Liver (tissue), 8 donors: ENCODE measurements at regions not wholly inside any gene's neighbourhood (a gene's known extent, or its start where the extent isn't known, plus 50 kb on each side); places are given as distances from the start of the nearest gene placed in this dataset.

Experiments used
- DNase-seq: peaks from one replicate; pipeline ENCODE4 v3.0.0-alpha.2; 2017; ENCODE audit warnings: low spot score
- H3K27ac ChIP-seq, 2 donors: one replicate each; pipeline ENCODE4 v1.7.0; 2013; ENCODE audit warnings: inconsistent platforms in 2 of 2, low read length in 2 of 2, control low read depth in 1 of 2, low read depth in 1 of 2, mild to moderate bottlenecking in 1 of 2
- H3K27me3 ChIP-seq, 4 donors: one replicate each; pipeline versions ENCODE4 v1.6.1 to v1.7.0; 2013; ENCODE audit warnings: low read length in 3 of 4, inconsistent platforms in 1 of 4, mild to moderate bottlenecking in 1 of 4, moderate library complexity in 1 of 4; ENCODE audit not compliant: control insufficient read depth in 4 of 4, insufficient read depth in 4 of 4
- H3K36me3 ChIP-seq, 4 donors: one replicate each; pipeline versions ENCODE4 v1.6.1 to v1.7.0; 2013; ENCODE audit warnings: low read length in 3 of 4, mild to moderate bottlenecking in 3 of 4, low read depth in 1 of 4, moderate library complexity in 1 of 4; ENCODE audit not compliant: control insufficient read depth in 4 of 4, insufficient read depth in 3 of 4
- H3K4me1 ChIP-seq, 4 donors: one replicate each; pipeline versions ENCODE4 v1.6.1 to v1.7.0; 2013; ENCODE audit warnings: low read length in 3 of 4, mild to moderate bottlenecking in 3 of 4, moderate library complexity in 1 of 4; ENCODE audit not compliant: control insufficient read depth in 4 of 4, insufficient read depth in 4 of 4
- H3K4me3 ChIP-seq, 3 donors: one replicate each; pipeline versions ENCODE4 v1.6.1 to v1.7.0; 2013; ENCODE audit warnings: low read length in 3 of 3, control low read depth in 1 of 3, low read depth in 1 of 3, mild to moderate bottlenecking in 1 of 3
- H3K9ac ChIP-seq, 2 donors: one replicate each; pipeline ENCODE4 v1.7.0; 2013; ENCODE audit warnings: low read length in 2 of 2, mild to moderate bottlenecking in 2 of 2, moderate library complexity in 2 of 2, control low read depth in 1 of 2, low read depth in 1 of 2
- H3K9me3 ChIP-seq, 4 donors: one replicate each; pipeline versions ENCODE4 v1.6.1 to v1.7.0; 2013; ENCODE audit warnings: low read length in 3 of 4; ENCODE audit not compliant: control insufficient read depth in 4 of 4
- EGR1 ChIP-seq, 2 donors: IDR thresholded peaks; 2 replicates each; pipeline ENCODE4 v1.6.1; 2016 to 2018; ENCODE audit warnings: antibody characterized with exemption in 2 of 2, low read depth in 2 of 2
- FOXA1 ChIP-seq: IDR thresholded peaks from 2 replicates; pipeline ENCODE4 v1.6.1; 2016; ENCODE audit warnings: antibody characterized with exemption
- FOXA2 ChIP-seq: IDR thresholded peaks from 2 replicates; pipeline ENCODE4 v1.6.1; 2016; ENCODE audit warnings: antibody characterized with exemption
- GABPA ChIP-seq, 2 donors: IDR thresholded peaks in 1 of 2; conservative IDR thresholded peaks in 1 of 2; 2 replicates each; pipeline ENCODE4 v1.6.1; 2016; ENCODE audit warnings: antibody characterized with exemption in 2 of 2, mild to moderate bottlenecking in 1 of 2, moderate library complexity in 1 of 2
- JUND ChIP-seq, 2 donors: IDR thresholded peaks; 2 replicates each; pipeline ENCODE4 v1.6.1; 2016; ENCODE audit warnings: antibody characterized with exemption in 2 of 2
- RAD21 ChIP-seq, 2 donors: IDR thresholded peaks; 2 replicates each; pipeline ENCODE4 v1.6.1; 2016; ENCODE audit warnings: antibody characterized with exemption in 2 of 2, mild to moderate bottlenecking in 2 of 2
- RXRA ChIP-seq, 2 donors: IDR thresholded peaks; 2 replicates each; pipeline ENCODE4 v1.6.1; 2017 to 2018; ENCODE audit warnings: antibody characterized with exemption in 2 of 2, mild to moderate bottlenecking in 1 of 2
- TAF1 ChIP-seq: conservative IDR thresholded peaks from 2 replicates; pipeline ENCODE4 v1.6.1; 2016; ENCODE audit warnings: antibody characterized with exemption, mild to moderate bottlenecking
- YY1 ChIP-seq: IDR thresholded peaks from 2 replicates; pipeline ENCODE4 v1.6.1; 2016; ENCODE audit warnings: antibody characterized with exemption, mild to moderate bottlenecking
- WGBS: extraction: QIAGEN DNeasy Blood & Tissue Kit; methylation state at CpG from one replicate; pipeline ENCODE4 v1.1.7; 2013; 5-methylcytosine and 5-hydroxymethylcytosine counted together
- TF ChIP-seq, protein P1 (sequence below): IDR thresholded peaks from 2 replicates; pipeline ENCODE4 v1.6.1; 2016; ENCODE audit warnings: antibody characterized with exemption
- TF ChIP-seq, protein P2 (sequence below): IDR thresholded peaks from 2 replicates; pipeline ENCODE4 v1.6.1; 2016; ENCODE audit warnings: antibody characterized with exemption
- TF ChIP-seq, protein P3 (sequence below): fragments of 150-350 bp; IDR thresholded peaks from 2 replicates; pipeline ENCODE4 v1.5.1; 2017; ENCODE audit warnings: improper control_type of control experiment, low read depth, low read length; ENCODE audit not compliant: missing input control
- TF ChIP-seq, protein P4 (sequence below): IDR thresholded peaks from 2 replicates; pipeline ENCODE4 v1.6.1; 2016; ENCODE audit warnings: antibody characterized with exemption, mild to moderate bottlenecking
- TF ChIP-seq, protein P5 (sequence below): IDR thresholded peaks from 2 replicates; pipeline ENCODE4 v1.6.1; 2016; ENCODE audit warnings: antibody characterized with exemption
- donor health status: healthy.
- donor health status: healthy.
- donor health status: healthy.
- donor health status: healthy.
- donor health status: healthy.

DNA sequence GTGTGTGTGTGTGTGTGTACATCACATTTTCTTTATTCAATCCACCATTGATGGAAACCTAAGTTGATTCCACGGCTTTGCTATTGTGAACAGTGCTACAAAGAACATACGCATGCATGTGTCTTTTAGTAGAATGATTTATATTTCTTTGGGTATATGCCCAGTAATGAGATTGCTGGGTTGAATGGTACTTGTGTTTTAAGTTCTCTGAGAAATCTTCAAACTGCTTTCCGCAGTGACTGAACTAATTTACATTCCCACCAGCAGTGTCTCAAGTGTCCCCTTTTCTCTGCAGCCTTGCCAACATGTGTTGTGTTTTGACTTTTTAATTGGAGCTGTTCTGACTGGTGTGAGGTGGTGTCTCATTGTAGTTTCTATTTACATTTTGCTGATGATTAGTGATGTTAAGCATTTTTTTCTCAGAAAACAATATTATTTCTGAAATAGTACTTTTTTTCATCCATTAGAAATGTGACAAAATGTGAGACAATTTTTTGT, 769.7 kb downstream of the TAF11L14 start (continued):
- TF ChIP-seq, protein P1, sequence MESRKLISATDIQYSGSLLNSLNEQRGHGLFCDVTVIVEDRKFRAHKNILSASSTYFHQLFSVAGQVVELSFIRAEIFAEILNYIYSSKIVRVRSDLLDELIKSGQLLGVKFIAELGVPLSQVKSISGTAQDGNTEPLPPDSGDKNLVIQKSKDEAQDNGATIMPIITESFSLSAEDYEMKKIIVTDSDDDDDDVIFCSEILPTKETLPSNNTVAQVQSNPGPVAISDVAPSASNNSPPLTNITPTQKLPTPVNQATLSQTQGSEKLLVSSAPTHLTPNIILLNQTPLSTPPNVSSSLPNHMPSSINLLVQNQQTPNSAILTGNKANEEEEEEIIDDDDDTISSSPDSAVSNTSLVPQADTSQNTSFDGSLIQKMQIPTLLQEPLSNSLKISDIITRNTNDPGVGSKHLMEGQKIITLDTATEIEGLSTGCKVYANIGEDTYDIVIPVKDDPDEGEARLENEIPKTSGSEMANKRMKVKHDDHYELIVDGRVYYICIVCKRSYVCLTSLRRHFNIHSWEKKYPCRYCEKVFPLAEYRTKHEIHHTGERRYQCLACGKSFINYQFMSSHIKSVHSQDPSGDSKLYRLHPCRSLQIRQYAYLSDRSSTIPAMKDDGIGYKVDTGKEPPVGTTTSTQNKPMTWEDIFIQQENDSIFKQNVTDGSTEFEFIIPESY, result no peak
- TF ChIP-seq RAD21 (IDR thresholded peaks at IDR 0.05) (no peak), FOXA1 (no peak), JUND (IDR thresholded peaks at IDR 0.05) (no peak)
- TF ChIP-seq, protein P2, sequence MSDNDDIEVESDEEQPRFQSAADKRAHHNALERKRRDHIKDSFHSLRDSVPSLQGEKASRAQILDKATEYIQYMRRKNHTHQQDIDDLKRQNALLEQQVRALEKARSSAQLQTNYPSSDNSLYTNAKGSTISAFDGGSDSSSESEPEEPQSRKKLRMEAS, result no peak

DNA sequence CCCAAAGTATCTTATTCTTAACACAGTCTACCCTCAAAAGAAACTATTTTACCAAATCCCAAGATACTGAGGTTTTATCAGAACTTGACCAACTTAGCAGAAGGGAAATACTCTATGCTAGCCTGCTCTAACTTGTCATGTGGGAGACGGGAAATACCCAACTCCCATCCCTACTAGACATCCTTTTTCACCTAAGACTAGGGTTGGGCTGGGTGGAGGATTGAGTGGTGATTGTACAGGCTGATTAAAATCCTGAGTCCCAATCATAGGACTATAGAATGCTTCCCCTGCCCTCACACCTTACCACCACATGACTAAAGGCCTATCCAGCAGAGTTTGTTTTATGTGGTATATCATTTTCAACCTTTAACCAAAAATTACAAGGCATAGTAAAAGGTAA, 786.5 kb downstream of the TAF11L14 start:
- Histone ChIP-seq H3K36me3 (no peaks in the 10 kb centered on the region), H3K4me3 (no peak overlapping the region), H3K9ac (no peak overlapping the region), H3K27me3 (peaks cover 0 to 2% (median 0%) of the 10 kb centered on the region in 4 donors), H3K9me3 (no peaks in the 10 kb centered on the region), H3K27ac (no peak overlapping the region), H3K4me1 (no peaks in the 10 kb centered on the region)
- 58% methylated on average over 1 of the region's 1 CpG for WGBS
- TF ChIP-seq FOXA1, result no peak
- TF ChIP-seq, protein P3, sequence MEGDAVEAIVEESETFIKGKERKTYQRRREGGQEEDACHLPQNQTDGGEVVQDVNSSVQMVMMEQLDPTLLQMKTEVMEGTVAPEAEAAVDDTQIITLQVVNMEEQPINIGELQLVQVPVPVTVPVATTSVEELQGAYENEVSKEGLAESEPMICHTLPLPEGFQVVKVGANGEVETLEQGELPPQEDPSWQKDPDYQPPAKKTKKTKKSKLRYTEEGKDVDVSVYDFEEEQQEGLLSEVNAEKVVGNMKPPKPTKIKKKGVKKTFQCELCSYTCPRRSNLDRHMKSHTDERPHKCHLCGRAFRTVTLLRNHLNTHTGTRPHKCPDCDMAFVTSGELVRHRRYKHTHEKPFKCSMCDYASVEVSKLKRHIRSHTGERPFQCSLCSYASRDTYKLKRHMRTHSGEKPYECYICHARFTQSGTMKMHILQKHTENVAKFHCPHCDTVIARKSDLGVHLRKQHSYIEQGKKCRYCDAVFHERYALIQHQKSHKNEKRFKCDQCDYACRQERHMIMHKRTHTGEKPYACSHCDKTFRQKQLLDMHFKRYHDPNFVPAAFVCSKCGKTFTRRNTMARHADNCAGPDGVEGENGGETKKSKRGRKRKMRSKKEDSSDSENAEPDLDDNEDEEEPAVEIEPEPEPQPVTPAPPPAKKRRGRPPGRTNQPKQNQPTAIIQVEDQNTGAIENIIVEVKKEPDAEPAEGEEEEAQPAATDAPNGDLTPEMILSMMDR, result no peak
- no peak for TF ChIP-seq RXRA (IDR thresholded peaks at IDR 0.05)
- TF ChIP-seq, protein P1, result no peak
- no peak for TF ChIP-seq TAF1
- no peak for TF ChIP-seq YY1
- TF ChIP-seq JUND (IDR thresholded peaks at IDR 0.05), result no peak
- TF ChIP-seq, protein P4, sequence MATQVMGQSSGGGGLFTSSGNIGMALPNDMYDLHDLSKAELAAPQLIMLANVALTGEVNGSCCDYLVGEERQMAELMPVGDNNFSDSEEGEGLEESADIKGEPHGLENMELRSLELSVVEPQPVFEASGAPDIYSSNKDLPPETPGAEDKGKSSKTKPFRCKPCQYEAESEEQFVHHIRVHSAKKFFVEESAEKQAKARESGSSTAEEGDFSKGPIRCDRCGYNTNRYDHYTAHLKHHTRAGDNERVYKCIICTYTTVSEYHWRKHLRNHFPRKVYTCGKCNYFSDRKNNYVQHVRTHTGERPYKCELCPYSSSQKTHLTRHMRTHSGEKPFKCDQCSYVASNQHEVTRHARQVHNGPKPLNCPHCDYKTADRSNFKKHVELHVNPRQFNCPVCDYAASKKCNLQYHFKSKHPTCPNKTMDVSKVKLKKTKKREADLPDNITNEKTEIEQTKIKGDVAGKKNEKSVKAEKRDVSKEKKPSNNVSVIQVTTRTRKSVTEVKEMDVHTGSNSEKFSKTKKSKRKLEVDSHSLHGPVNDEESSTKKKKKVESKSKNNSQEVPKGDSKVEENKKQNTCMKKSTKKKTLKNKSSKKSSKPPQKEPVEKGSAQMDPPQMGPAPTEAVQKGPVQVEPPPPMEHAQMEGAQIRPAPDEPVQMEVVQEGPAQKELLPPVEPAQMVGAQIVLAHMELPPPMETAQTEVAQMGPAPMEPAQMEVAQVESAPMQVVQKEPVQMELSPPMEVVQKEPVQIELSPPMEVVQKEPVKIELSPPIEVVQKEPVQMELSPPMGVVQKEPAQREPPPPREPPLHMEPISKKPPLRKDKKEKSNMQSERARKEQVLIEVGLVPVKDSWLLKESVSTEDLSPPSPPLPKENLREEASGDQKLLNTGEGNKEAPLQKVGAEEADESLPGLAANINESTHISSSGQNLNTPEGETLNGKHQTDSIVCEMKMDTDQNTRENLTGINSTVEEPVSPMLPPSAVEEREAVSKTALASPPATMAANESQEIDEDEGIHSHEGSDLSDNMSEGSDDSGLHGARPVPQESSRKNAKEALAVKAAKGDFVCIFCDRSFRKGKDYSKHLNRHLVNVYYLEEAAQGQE, result no peak
- TF ChIP-seq EGR1 (IDR thresholded peaks at IDR 0.05; ENCODE audit: low read depth in 2 of 2), result no peak
- TF ChIP-seq, protein P2, result no peak
- TF ChIP-seq FOXA2, result no peak
- TF ChIP-seq, protein P5, sequence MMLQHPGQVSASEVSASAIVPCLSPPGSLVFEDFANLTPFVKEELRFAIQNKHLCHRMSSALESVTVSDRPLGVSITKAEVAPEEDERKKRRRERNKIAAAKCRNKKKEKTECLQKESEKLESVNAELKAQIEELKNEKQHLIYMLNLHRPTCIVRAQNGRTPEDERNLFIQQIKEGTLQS, result no peak
- no peak for TF ChIP-seq GABPA (IDR thresholded peaks at IDR 0.05 in 1 of 2, conservative IDR thresholded peaks at IDR 0.05 in 1 of 2)
- no peak for DNase-seq
